OCI-LY3 (cell line): ENCODE measurements at regions not wholly inside any gene's neighbourhood (a gene's known extent, or its start where the extent isn't known, plus 50 kb on each side); places are given as distances from the start of the nearest gene placed in this dataset.

ENCODE experiments used
- EZH2phosphoT487 ChIP-seq: fragments of 200-600 bp; shearing (Covaris generic); IDR thresholded peaks from 2 replicates; pipeline ENCODE4 v1.6.1; 2018; ENCODE audit warnings: antibody characterized with exemption, mixed run types, low read depth
- TF ChIP-seq, protein P1 (sequence below): fragments of 200-600, 300-600 bp; sonication (generic); IDR thresholded peaks from 2 replicates; pipeline ENCODE4 v1.5.1; 2014; ENCODE audit warnings: antibody characterized with exemption, low read length, low read depth

DNA sequence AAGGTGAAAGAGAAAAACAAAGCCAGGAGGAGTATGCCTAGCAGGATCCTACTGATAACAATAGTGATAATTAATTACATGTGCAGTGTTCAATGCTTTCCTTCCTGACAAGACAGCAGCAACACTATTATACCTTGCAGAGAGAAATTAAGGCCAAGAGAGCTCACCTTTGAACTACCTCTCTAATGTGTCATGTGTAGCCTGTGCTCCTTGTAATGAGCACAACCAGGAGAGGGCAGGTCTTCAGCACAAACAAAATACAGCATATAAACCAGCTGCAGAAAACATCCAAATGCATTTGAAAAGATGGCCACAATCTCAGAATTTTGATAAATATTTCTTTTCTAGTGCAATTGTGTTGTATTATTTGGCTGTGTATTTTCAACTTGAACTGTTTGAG is 1425.7 kb downstream of the DSC3 start:
- TF ChIP-seq, protein P1, sequence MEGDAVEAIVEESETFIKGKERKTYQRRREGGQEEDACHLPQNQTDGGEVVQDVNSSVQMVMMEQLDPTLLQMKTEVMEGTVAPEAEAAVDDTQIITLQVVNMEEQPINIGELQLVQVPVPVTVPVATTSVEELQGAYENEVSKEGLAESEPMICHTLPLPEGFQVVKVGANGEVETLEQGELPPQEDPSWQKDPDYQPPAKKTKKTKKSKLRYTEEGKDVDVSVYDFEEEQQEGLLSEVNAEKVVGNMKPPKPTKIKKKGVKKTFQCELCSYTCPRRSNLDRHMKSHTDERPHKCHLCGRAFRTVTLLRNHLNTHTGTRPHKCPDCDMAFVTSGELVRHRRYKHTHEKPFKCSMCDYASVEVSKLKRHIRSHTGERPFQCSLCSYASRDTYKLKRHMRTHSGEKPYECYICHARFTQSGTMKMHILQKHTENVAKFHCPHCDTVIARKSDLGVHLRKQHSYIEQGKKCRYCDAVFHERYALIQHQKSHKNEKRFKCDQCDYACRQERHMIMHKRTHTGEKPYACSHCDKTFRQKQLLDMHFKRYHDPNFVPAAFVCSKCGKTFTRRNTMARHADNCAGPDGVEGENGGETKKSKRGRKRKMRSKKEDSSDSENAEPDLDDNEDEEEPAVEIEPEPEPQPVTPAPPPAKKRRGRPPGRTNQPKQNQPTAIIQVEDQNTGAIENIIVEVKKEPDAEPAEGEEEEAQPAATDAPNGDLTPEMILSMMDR: 0 out of 2 replicates have a peak, but pooled peaks have one; percentile 7
- no peak for TF ChIP-seq EZH2phosphoT487
